Activated CD4-positive, alpha-beta T cell treated with anti-CD3 and anti-CD28 coated beads, Interleukin-2, amount 10 ng/mL, durations not matched to agents 7 days and 5 days (primary cell): ENCODE measurements at regions not wholly inside any gene's neighbourhood (a gene's known extent, or its start where the extent isn't known, plus 50 kb on each side); places are given as distances from the start of the nearest gene placed in this dataset.

Experiments
- CTCF ChIA-PET: fragments of 350-600 bp; sonication (Branson Sonifier 250); formaldehyde crosslinking; loops from one replicate; lab custom pipeline; 2021; ENCODE audit warnings: antibody characterized with exemption; lab: Charles Lee
- POLR2A ChIA-PET: fragments of 350-600 bp; sonication (Branson Sonifier 250); formaldehyde crosslinking; loops from one replicate; lab custom pipeline; 2021; ENCODE audit warnings: antibody characterized with exemption; lab: Charles Lee
- DNase-seq: peaks from one replicate; pipeline ENCODE4 v3.0.0-alpha.2; 2020
- H3K27ac Mint-ChIP-seq: one replicate; pipeline ENCODE4 v1.8.0; 2021; ENCODE audit warnings: mild to moderate bottlenecking, moderate library complexity, mixed read lengths
- H3K27me3 Mint-ChIP-seq: one replicate; pipeline ENCODE4 v1.8.0; 2021; ENCODE audit warnings: mixed read lengths
- H3K36me3 Mint-ChIP-seq: one replicate; pipeline ENCODE4 v1.8.0; 2021; ENCODE audit warnings: low read depth, mixed read lengths
- H3K4me1 Mint-ChIP-seq: one replicate; pipeline ENCODE4 v1.8.0; 2021; ENCODE audit warnings: mixed read lengths
- H3K4me3 Mint-ChIP-seq: one replicate; pipeline ENCODE4 v1.8.0; 2021; ENCODE audit warnings: mild to moderate bottlenecking, moderate library complexity, mixed read lengths
- H3K9me3 Mint-ChIP-seq: one replicate; pipeline ENCODE4 v1.8.0; 2021; ENCODE audit warnings: mixed read lengths

GRCh38 chr14:56065621-56066290, 52.5 kb upstream of the PELI2 start:
- Mint-ChIP-seq H3K27ac (no peak overlapping the region), H3K4me3 (no peak overlapping the region)
- no peak for DNase-seq

More at GRCh38 chr14:56065621-56066290, 52.5 kb upstream of the PELI2 start:
- H3K27me3 Mint-ChIP-seq, result peaks cover 4% of the 10 kb centered on the region
- no peaks in the 10 kb centered on the region for H3K36me3 Mint-ChIP-seq
- no peaks in the 10 kb centered on the region for H3K4me1 Mint-ChIP-seq
- no peaks in the 10 kb centered on the region for H3K9me3 Mint-ChIP-seq
- ChIA-PET POLR2A (no interaction called here), CTCF (interaction anchor here (1.5 kb wide), 1 partner anchor 9 kb away, joined by 3 read pairs; no protein-coding TSS in a partner anchor)
